ENCODE measurements at regions not wholly inside any gene's neighbourhood (a gene's known extent, or its start where the extent isn't known, plus 50 kb on each side); places are given as distances from the start of the nearest gene placed in this dataset.

DNA sequence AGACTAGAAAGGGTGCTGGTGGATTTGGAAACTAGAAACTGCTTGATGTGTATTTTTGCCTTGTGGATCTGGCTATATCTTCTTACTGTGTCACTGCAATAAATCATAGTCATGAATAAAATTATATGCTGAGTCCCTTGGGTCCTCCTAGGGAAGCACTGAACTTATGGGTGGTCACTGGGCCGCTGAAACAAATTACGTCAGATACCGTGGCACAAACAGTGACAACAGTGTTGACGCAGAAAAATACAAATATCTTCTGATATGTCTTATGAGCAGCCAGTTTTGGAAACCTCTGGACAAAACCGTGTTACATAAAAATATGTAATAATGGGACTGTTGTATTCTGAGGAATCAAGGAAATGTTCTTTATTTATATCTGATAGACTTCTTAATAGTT, 260.1 kb upstream of the SORCS1 start:
- H2AFZ ChIP-seq (ENCODE audit: low read length) = no peak overlapping the region
- H3K9me2 ChIP-seq (ENCODE audit: low read depth, low read length) = no peaks in the 10 kb centered on the region
- H3F3A ChIP-seq (ENCODE audit: insufficient read depth, low read length) = no peaks in the 10 kb centered on the region
- TF ChIP-seq, protein P1, sequence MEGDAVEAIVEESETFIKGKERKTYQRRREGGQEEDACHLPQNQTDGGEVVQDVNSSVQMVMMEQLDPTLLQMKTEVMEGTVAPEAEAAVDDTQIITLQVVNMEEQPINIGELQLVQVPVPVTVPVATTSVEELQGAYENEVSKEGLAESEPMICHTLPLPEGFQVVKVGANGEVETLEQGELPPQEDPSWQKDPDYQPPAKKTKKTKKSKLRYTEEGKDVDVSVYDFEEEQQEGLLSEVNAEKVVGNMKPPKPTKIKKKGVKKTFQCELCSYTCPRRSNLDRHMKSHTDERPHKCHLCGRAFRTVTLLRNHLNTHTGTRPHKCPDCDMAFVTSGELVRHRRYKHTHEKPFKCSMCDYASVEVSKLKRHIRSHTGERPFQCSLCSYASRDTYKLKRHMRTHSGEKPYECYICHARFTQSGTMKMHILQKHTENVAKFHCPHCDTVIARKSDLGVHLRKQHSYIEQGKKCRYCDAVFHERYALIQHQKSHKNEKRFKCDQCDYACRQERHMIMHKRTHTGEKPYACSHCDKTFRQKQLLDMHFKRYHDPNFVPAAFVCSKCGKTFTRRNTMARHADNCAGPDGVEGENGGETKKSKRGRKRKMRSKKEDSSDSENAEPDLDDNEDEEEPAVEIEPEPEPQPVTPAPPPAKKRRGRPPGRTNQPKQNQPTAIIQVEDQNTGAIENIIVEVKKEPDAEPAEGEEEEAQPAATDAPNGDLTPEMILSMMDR (IDR thresholded peaks at IDR 0.05; ENCODE audit: low read length) = no peak
- TF ChIP-seq EZH2 (IDR thresholded peaks at IDR 0.05; ENCODE audit: borderline replicate concordance, low read length) = no peak
- H3K4me1 ChIP-seq (ENCODE audit: insufficient read depth, low read length, severe bottlenecking) = no peaks in the 10 kb centered on the region
- H3K27me3 ChIP-seq (ENCODE audit: insufficient read depth, low read length) = no peaks in the 10 kb centered on the region
- H3K9me3 ChIP-seq (ENCODE audit: low read length) = no peaks in the 10 kb centered on the region
- H3K36me3 ChIP-seq (ENCODE audit: insufficient read depth, low read length) = no peaks in the 10 kb centered on the region
- no peak overlapping the region for H3K9ac ChIP-seq (ENCODE audit: low read length)
- H3K79me2 ChIP-seq (ENCODE audit: insufficient read depth, low read length) = no peaks in the 10 kb centered on the region
- H3K4me2 ChIP-seq (ENCODE audit: low read length) = no peak overlapping the region
- no peak overlapping the region for H3K4me3 ChIP-seq (ENCODE audit: low read depth, low read length, poor library complexity, severe bottlenecking)
- no peak overlapping the region for H3K27ac ChIP-seq (ENCODE audit: low read depth, low read length, poor library complexity, severe bottlenecking)
- no peaks in the 10 kb centered on the region for H4K20me1 ChIP-seq (ENCODE audit: insufficient read depth, low read length)

DNA sequence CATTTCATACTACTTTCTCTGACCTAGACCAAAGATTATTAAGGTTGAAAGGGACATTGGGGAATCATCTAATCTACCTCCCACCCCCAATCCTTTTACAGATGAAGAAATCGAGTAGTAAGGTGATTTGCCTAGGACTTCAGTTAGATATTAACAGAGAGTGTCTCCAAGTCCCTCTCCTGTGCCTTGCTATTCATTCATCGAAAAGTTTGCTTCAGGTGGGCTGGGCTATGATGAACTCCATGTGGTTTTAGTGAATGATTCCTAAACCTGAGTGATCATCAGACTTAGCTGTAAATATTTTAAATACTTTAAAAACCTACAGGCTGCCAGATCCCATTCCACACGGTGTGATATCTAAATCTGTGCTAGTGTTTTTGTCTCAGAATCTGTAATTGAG, 259.4 kb upstream of the SORCS1 start:
- Histone ChIP-seq H3K36me3 (ENCODE audit: insufficient read depth, low read length) (no peaks in the 10 kb centered on the region), H3K4me3 (ENCODE audit: low read depth, low read length, poor library complexity, severe bottlenecking) (no peak overlapping the region), H3K9me2 (ENCODE audit: low read depth, low read length) (no peaks in the 10 kb centered on the region), H2AFZ (ENCODE audit: low read length) (no peak overlapping the region), H3K27ac (ENCODE audit: low read depth, low read length, poor library complexity, severe bottlenecking) (no peak overlapping the region), H3K27me3 (ENCODE audit: insufficient read depth, low read length) (no peaks in the 10 kb centered on the region), H3F3A (ENCODE audit: insufficient read depth, low read length) (no peaks in the 10 kb centered on the region), H3K9ac (ENCODE audit: low read length) (no peak overlapping the region), H3K4me2 (ENCODE audit: low read length) (no peak overlapping the region), H3K79me2 (ENCODE audit: insufficient read depth, low read length) (no peaks in the 10 kb centered on the region), H3K4me1 (ENCODE audit: insufficient read depth, low read length, severe bottlenecking) (no peaks in the 10 kb centered on the region), H4K20me1 (ENCODE audit: insufficient read depth, low read length) (no peaks in the 10 kb centered on the region), H3K9me3 (ENCODE audit: low read length) (no peaks in the 10 kb centered on the region)
- no peak for TF ChIP-seq EZH2 (IDR thresholded peaks at IDR 0.05; ENCODE audit: borderline replicate concordance, low read length)
- TF ChIP-seq, protein P1 (IDR thresholded peaks at IDR 0.05; ENCODE audit: low read length) = no peak

DNA sequence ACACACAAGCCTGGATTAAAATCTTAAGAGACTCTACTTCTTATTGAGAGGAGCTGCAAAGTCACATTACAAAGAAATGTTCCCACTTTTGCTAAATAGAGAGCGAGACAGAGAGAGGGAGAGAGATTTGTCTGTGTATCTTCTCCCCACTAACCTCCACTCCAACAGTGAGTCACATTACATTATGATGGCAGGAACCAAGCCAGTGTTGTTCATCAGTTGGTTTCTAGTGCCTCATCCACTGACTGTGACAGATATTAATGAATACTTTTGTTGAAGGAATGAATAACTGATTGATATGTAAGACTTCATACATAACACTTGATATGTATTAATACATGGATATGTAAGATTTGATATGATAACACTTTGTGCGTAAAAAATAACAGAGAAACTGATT, 258.2 kb upstream of the SORCS1 start:
- Histone ChIP-seq H3K27me3 (ENCODE audit: insufficient read depth, low read length) (no peaks in the 10 kb centered on the region), H3K4me3 (ENCODE audit: low read depth, low read length, poor library complexity, severe bottlenecking) (no peak overlapping the region), H3K36me3 (ENCODE audit: insufficient read depth, low read length) (no peaks in the 10 kb centered on the region), H3F3A (ENCODE audit: insufficient read depth, low read length) (no peaks in the 10 kb centered on the region), H2AFZ (ENCODE audit: low read length) (no peak overlapping the region), H3K9me2 (ENCODE audit: low read depth, low read length) (no peaks in the 10 kb centered on the region), H3K79me2 (ENCODE audit: insufficient read depth, low read length) (no peaks in the 10 kb centered on the region), H3K9me3 (ENCODE audit: low read length) (no peaks in the 10 kb centered on the region), H3K4me1 (ENCODE audit: insufficient read depth, low read length, severe bottlenecking) (no peaks in the 10 kb centered on the region), H4K20me1 (ENCODE audit: insufficient read depth, low read length) (no peaks in the 10 kb centered on the region), H3K27ac (ENCODE audit: low read depth, low read length, poor library complexity, severe bottlenecking) (no peak overlapping the region), H3K4me2 (ENCODE audit: low read length) (no peak overlapping the region), H3K9ac (ENCODE audit: low read length) (no peak overlapping the region)
- no peak for TF ChIP-seq EZH2 (IDR thresholded peaks at IDR 0.05; ENCODE audit: borderline replicate concordance, low read length)
- TF ChIP-seq, protein P1 (IDR thresholded peaks at IDR 0.05; ENCODE audit: low read length) = no peak

All from OCI-LY1 (cell line).